HG03460 (cell line): ENCODE measurements at regions not wholly inside any gene's neighbourhood (a gene's known extent, or its start where the extent isn't known, plus 50 kb on each side); places are given as distances from the start of the nearest gene placed in this dataset.
"Not testable (repeated sequence)": the region's sequence is repeated elsewhere in the genome, so short reads cannot be mapped to it uniquely, and the experiment has no call there.

Experiments
- ATAC-seq: cut with Tn5 transposase; IDR thresholded peaks from one replicate; pipeline ENCODE4 v1.9.1; 2021; ENCODE audit not compliant: unreplicated experiment

DNA sequence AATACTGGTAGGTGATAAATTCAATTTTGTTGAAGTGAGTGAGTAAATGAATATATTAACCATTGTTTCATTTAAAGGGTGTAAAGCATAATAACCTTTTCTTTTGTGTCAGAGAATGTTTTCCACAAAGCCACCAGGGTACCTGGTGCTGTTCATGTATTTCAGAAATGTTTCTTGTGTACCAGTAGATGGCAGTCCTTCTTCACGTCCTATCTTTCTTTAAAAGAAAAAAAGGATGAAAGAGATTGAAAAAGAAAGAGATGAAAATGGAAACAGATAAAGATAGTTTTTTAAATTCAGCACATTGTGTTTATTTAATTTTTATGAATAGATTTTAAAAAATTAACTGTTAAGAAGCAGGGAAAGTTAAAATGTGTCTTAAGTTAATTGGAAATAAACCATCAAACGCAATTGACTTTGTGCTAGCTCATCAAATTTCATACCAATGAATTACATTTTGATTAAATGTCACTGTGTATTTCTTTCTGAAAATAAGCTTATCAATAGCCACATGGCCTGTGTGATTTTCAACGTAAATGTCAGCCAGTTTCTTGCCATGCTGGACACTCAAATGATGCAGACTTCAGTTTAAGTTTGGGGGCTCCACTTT, 65.5 kb upstream of the CHORDC1 start:
- ATAC-seq: peak; percentile 70

GRCh38 chr11:90286640-90287039, 63.8 kb upstream of the CHORDC1 start:
- ATAC-seq: no peak

DNA sequence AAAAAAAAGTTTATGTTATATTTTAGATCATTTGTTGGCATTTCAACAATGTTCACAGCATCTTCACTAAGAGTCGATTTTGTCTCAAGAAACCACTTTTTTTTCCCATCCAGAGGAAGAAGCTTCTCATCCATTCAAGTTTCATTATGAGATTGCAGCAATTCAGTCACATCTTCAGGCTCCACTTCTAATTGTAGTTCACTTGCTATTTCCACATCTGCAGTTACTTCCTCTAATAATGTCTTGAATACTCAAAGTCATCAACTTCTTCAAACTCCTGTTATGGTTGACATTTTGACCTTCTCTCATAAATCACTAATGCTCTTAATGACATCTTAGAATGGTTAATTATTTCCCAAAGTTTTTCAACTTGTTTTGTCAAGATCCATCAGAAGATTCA, 61.3 kb upstream of the CHORDC1 start:
- ATAC-seq: no peak

- ATAC-seq: not testable (repeated sequence)
These were observed 59.8 kb upstream of the CHORDC1 start for GRCh38 chr11:90282551-90283071.

DNA sequence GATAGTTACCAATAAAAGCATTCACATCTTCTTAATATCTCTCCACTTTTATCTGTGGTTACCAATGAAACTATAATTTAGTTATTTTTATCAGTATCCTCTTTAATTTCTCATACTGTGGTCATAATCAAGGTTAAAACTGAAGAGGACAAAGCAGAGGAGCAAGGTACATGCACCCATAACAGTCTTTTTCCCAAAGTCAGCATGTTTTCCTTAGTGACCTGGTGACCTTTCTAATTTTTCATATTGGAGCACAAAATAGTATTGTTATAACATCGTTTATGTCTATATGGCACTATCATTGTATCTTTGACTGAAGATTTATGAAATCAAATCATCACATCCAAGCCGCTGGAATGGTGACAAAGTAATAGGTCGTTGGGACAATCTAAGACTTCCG, 51.5 kb upstream of the CHORDC1 start:
- ATAC-seq: no peak
